ENCODE measurements at regions not wholly inside any gene's neighbourhood (a gene's known extent, or its start where the extent isn't known, plus 50 kb on each side); places are given as distances from the start of the nearest gene placed in this dataset.
A peak's percentile ranks its signal among the peaks of the same experiment; 100 is the strongest.

GRCh38 chr10:58894929-58895328 is 281.5 kb upstream of the PHYHIPL start:
- Histone ChIP-seq H3K4me1 (peaks cover 0 to 13% (median 7%) of the 10 kb centered on the region in 4 donors), H3K4me3 (no peak overlapping the region), H3K36me3 (no peaks in the 10 kb centered on the region), H3K9me3 (no peaks in the 10 kb centered on the region), H3K27me3 (no peaks in the 10 kb centered on the region), H3K27ac (no peak overlapping the region)
- intact Hi-C loops (cut with DNase I) = no loop called here
- no peak for TF ChIP-seq POLR2AphosphoS5 (IDR thresholded peaks at IDR 0.05)
- TF ChIP-seq POLR2A (IDR thresholded peaks at IDR 0.05) = no peak
- TF ChIP-seq, protein P1, sequence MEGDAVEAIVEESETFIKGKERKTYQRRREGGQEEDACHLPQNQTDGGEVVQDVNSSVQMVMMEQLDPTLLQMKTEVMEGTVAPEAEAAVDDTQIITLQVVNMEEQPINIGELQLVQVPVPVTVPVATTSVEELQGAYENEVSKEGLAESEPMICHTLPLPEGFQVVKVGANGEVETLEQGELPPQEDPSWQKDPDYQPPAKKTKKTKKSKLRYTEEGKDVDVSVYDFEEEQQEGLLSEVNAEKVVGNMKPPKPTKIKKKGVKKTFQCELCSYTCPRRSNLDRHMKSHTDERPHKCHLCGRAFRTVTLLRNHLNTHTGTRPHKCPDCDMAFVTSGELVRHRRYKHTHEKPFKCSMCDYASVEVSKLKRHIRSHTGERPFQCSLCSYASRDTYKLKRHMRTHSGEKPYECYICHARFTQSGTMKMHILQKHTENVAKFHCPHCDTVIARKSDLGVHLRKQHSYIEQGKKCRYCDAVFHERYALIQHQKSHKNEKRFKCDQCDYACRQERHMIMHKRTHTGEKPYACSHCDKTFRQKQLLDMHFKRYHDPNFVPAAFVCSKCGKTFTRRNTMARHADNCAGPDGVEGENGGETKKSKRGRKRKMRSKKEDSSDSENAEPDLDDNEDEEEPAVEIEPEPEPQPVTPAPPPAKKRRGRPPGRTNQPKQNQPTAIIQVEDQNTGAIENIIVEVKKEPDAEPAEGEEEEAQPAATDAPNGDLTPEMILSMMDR (IDR thresholded peaks at IDR 0.05) = no peak
- no peak for TF ChIP-seq EP300 (IDR thresholded peaks at IDR 0.05)
- 72% methylated on average over 2 of the region's 2 CpGs for WGBS, 2 donors
- DNase-seq = no peak

DNA sequence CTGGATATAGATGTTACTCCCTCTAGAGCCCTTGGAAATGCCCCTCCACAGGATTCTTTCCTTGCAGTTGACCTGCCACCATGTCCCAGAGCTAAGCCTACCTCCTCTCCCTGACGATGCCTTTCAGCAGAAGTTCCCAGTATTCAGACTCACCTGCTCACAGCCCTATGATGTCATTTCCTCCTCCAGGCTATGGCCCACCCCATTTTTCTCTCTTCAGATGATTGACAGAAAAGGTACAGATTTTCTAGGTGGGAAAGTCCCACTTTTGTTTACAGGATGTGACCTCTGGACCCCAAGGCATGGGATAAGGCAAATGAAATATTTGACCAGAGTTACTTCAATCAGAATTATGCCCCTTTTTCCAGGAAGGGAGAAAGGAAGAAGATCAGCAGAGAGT is 280.2 kb upstream of the PHYHIPL start:
- DNase-seq = no peak
- H3K27ac ChIP-seq = no peak overlapping the region
- no peaks in the 10 kb centered on the region for H3K36me3 ChIP-seq
- 32 to 78% methylated on average over 1 of the region's 1 CpG for WGBS, 2 donors
- H3K4me1 ChIP-seq = peaks cover 0 to 13% (median 7%) of the 10 kb centered on the region in 4 donors
- intact Hi-C loops (cut with DNase I) = no loop called here
- TF ChIP-seq, protein P1 (IDR thresholded peaks at IDR 0.05) = no peak
- no peak for TF ChIP-seq EP300 (IDR thresholded peaks at IDR 0.05)
- TF ChIP-seq POLR2A (IDR thresholded peaks at IDR 0.05) = no peak
- no peak for TF ChIP-seq POLR2AphosphoS5 (IDR thresholded peaks at IDR 0.05)
- no peak overlapping the region for H3K4me3 ChIP-seq
- H3K27me3 ChIP-seq = no peaks in the 10 kb centered on the region
- H3K9me3 ChIP-seq = no peaks in the 10 kb centered on the region

GRCh38 chr10:58897236-58897635 is 279.2 kb upstream of the PHYHIPL start:
- intact Hi-C loops (cut with DNase I) = no loop called here
- TF ChIP-seq EP300 (IDR thresholded peaks at IDR 0.05) (no peak), POLR2AphosphoS5 (IDR thresholded peaks at IDR 0.05) (no peak), POLR2A (IDR thresholded peaks at IDR 0.05) (no peak)
- TF ChIP-seq, protein P1 (IDR thresholded peaks at IDR 0.05) = no peak
- peaks cover 0 to 6% (median 4%) of the 10 kb centered on the region in 4 donors for H3K4me1 ChIP-seq
- H3K27ac ChIP-seq = peak overlapping the region in 1 of 4 donors; percentile 27
- H3K4me3 ChIP-seq = no peak overlapping the region
- H3K9me3 ChIP-seq = no peaks in the 10 kb centered on the region
- DNase-seq = no peak
- no peaks in the 10 kb centered on the region for H3K27me3 ChIP-seq
- H3K36me3 ChIP-seq = no peaks in the 10 kb centered on the region

DNA sequence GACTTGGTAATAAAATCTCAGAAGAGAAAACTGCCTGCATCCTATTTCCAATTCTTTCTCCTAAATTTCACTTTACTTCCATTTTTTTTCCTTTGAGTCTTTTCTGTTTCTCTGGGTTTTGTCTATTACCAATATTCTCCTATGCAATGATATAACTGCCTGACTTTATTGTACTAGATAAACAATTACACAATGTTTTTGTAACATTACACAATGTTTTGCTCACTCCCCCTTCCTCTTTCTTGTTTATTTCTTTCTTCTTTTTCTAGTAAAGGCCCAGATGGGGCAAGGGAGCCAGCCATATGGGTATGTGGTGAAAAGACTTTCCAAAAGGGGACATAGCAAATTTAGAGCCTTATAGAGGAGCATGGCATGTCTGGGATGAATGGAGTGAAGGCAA is 278.7 kb upstream of the PHYHIPL start:
- Histone ChIP-seq H3K9me3 (no peaks in the 10 kb centered on the region), H3K27me3 (no peaks in the 10 kb centered on the region), H3K36me3 (no peaks in the 10 kb centered on the region), H3K27ac (peak overlapping the region in 1 of 4 donors; percentile 27), H3K4me3 (no peak overlapping the region), H3K4me1 (peaks cover 0 to 4% (median under 1%) of the 10 kb centered on the region in 4 donors)
- DNase-seq = no peak
- TF ChIP-seq, protein P1 (IDR thresholded peaks at IDR 0.05) = no peak
- TF ChIP-seq EP300 (IDR thresholded peaks at IDR 0.05) (no peak), POLR2A (IDR thresholded peaks at IDR 0.05) (no peak), POLR2AphosphoS5 (IDR thresholded peaks at IDR 0.05) (no peak)
- intact Hi-C loops (cut with DNase I) = no loop called here

- Histone ChIP-seq H3K4me3 (no peak overlapping the region), H3K36me3 (no peaks in the 10 kb centered on the region), H3K27me3 (no peaks in the 10 kb centered on the region), H3K9me3 (no peaks in the 10 kb centered on the region), H3K27ac (no peak overlapping the region), H3K4me1 (peaks cover 0 to 4% (median 0%) of the 10 kb centered on the region in 4 donors)
- TF ChIP-seq POLR2A (IDR thresholded peaks at IDR 0.05) = no peak
- TF ChIP-seq POLR2AphosphoS5 (IDR thresholded peaks at IDR 0.05) = no peak
- TF ChIP-seq EP300 (IDR thresholded peaks at IDR 0.05) = no peak
- TF ChIP-seq, protein P1 (IDR thresholded peaks at IDR 0.05) = no peak
- 79 to 85% methylated on average over 5 of the region's 5 CpGs for WGBS, 2 donors
- DNase-seq = no peak
- intact Hi-C loops (cut with DNase I) = no loop called here
Observed at GRCh38 chr10:58898854-58899573, 277.4 kb upstream of the PHYHIPL start.

Measured in sigmoid colon (tissue), 6 donors.